K562 (cell line): ENCODE measurements at regions not wholly inside any gene's neighbourhood (a gene's known extent, or its start where the extent isn't known, plus 50 kb on each side); places are given as distances from the start of the nearest gene placed in this dataset.

Source experiments
- ATAC-seq: fragments of 200-7000 bp; cut with Tn5 transposase; 3 replicates; pipeline ENCODE4 v1.9.1; 2020; ENCODE audit warnings: moderate library complexity
- BruUV-seq: library from RNA; stranded (reverse); fragments of 400-500 nt; replicated peaks from 2 replicates; lab custom pipeline; 2021; lab: Mats Ljungman, UMichigan
- CTCF ChIA-PET: fragments of 300-600 bp; formaldehyde crosslinking; extraction: SDS; loops from one replicate; lab custom pipeline; 2021; ENCODE audit warnings: low intra/inter-chr PET ratio; lab: Yijun Ruan, JAX
- POLR2A ChIA-PET: fragments of 300-600, 350-650 bp; sonication (Branson Sonifier 250); formaldehyde crosslinking; extraction: SDS; loops from one replicate; lab custom pipeline; 2021; ENCODE audit warnings: antibody characterized with exemption, inconsistent platforms; lab: Yijun Ruan, JAX
- DNase-seq, 4 experiments: peaks; one replicate each; pipeline versions ENCODE4 v3.0.0 to v3.0.0-alpha.2; 2011 to 2018; ENCODE audit warnings: low spot score in 3 of 4, mixed read lengths in 3 of 4; ENCODE audit errors: extremely low read depth in 1 of 4
- FAIRE-seq: peaks from 2 replicates; lab custom pipeline; 2011; peaks lifted over from hg19 to GRCh38; lab: Jason Lieb, UNC
- H2AFZ ChIP-seq: 2 replicates; pipeline ENCODE4 v1.6.0; 2011; ENCODE audit warnings: low read depth, low read length, control low read depth, inconsistent platforms
- H3K27ac ChIP-seq: fragments of 200-600 bp; 3 replicates; pipeline ENCODE4 v1.8.0; 2011; ENCODE audit warnings: low read depth, mild to moderate bottlenecking, control low read depth, inconsistent platforms, low read length, moderate library complexity, mixed read lengths; ENCODE audit errors: extremely low read depth
- H3K27me3 ChIP-seq, 2 experiments: fragments of 300-600 bp in 1 of 2; 2 replicates in 1 of 2; 3 replicates in 1 of 2; pipeline versions ENCODE4 v1.6.0 to v1.8.0; 2011; ENCODE audit warnings: inconsistent platforms in 2 of 2, low read length in 2 of 2, mild to moderate bottlenecking in 1 of 2, mixed read lengths in 1 of 2, moderate library complexity in 1 of 2; ENCODE audit not compliant: control insufficient read depth in 2 of 2, insufficient read depth in 2 of 2
- H3K36me3 ChIP-seq: fragments of 300-600 bp; 3 replicates; pipeline ENCODE4 v1.8.0; 2011; ENCODE audit warnings: mild to moderate bottlenecking, low read length, inconsistent platforms; ENCODE audit not compliant: control insufficient read depth, insufficient read depth
- H3K4me1 ChIP-seq, 2 experiments: fragments of 200-600 bp in 1 of 2; replicated peaks in 1 of 2; 2 replicates in 1 of 2; 3 replicates in 1 of 2; pipeline versions ENCODE4 v1.5.1 to v1.8.0; 2011; ENCODE audit warnings: inconsistent platforms in 2 of 2, low read length in 2 of 2, mild to moderate bottlenecking in 1 of 2, mixed read lengths in 1 of 2, moderate library complexity in 1 of 2; ENCODE audit not compliant: control insufficient read depth in 2 of 2, insufficient read depth in 2 of 2
- H3K4me2 ChIP-seq: 2 replicates; pipeline ENCODE4 v1.6.1; 2011; ENCODE audit warnings: low read length, control low read depth, inconsistent platforms, mixed read lengths; ENCODE audit not compliant: insufficient read depth
- H3K4me3 ChIP-seq: fragments of 200-600 bp; sonication (generic), shearing (Covaris generic); 2 replicates; pipeline ENCODE4 v1.5.1; 2016; ENCODE audit warnings: control low read depth, inconsistent platforms
- H3K79me2 ChIP-seq: fragments of 200-600 bp; 3 replicates; pipeline ENCODE4 v1.8.0; 2011; ENCODE audit warnings: low read length, inconsistent platforms; ENCODE audit not compliant: control insufficient read depth, insufficient read depth
- H3K9ac ChIP-seq, 2 experiments: 2 replicates each; pipeline versions ENCODE4 v1.6.0 to v1.6.1; 2011; ENCODE audit warnings: low read depth in 2 of 2, low read length in 2 of 2, control low read depth in 1 of 2, inconsistent platforms in 1 of 2, mild to moderate bottlenecking in 1 of 2, mixed read lengths in 1 of 2; ENCODE audit not compliant: insufficient read depth in 1 of 2
- H3K9me1 ChIP-seq: one replicate; pipeline ENCODE4 v1.6.0; 2011; ENCODE audit warnings: inconsistent platforms, mild to moderate bottlenecking, low read length, moderate library complexity; ENCODE audit not compliant: control insufficient read depth, insufficient read depth
- H3K9me3 ChIP-seq: replicated peaks from 2 replicates; pipeline ENCODE4 v1.5.1; 2011; ENCODE audit warnings: low read depth, low read length, inconsistent platforms; ENCODE audit not compliant: control insufficient read depth, insufficient read depth
- H4K20me1 ChIP-seq: replicated peaks from 2 replicates; pipeline ENCODE4 v1.6.1; 2011; ENCODE audit warnings: low read length, inconsistent platforms, mixed read lengths; ENCODE audit not compliant: control insufficient read depth, insufficient read depth
- ATF3 ChIP-seq, 2 experiments: fragments of 450-650 bp in 1 of 2; sonication (generic) in 1 of 2; formaldehyde crosslinking in 1 of 2; IDR thresholded peaks in 1 of 2; conservative IDR thresholded peaks in 1 of 2; 2 replicates each; pipeline versions ENCODE4 v1.6.1 to v1.8.1; 2016 to 2023; ENCODE audit warnings: mild to moderate bottlenecking in 2 of 2, moderate library complexity in 2 of 2, inconsistent platforms in 1 of 2, missing genetic modification reagents in 1 of 2
- CEBPG ChIP-seq, 3 experiments: fragments of 200-800 bp in 1 of 3; sonication (Bioruptor generic) in 1 of 3; sonication (generic) in 1 of 3; formaldehyde crosslinking in 1 of 3; IDR thresholded peaks in 2 of 3; conservative IDR thresholded peaks in 1 of 3; 2 replicates each; pipeline versions ENCODE4 v1.6.1 to v1.8.0; 2016 to 2022; ENCODE audit warnings: missing compliant biosample characterization in 2 of 3, missing genetic modification characterization in 2 of 3, mild to moderate bottlenecking in 1 of 3, missing genetic modification reagents in 1 of 3
- NFE2L1 ChIP-seq: fragments of 450-650 bp; IDR thresholded peaks from 2 replicates; pipeline ENCODE4 v1.6.1; 2016; ENCODE audit warnings: missing genetic modification characterization, low read depth, mild to moderate bottlenecking, missing compliant biosample characterization, moderate library complexity, borderline replicate concordance
- WGBS: fragments of 100-300 bp; shearing (Covaris generic); methylation state at CpG from one replicate; pipeline ENCODE4 v1.1.6; 2016; ENCODE audit warnings: low coverage, mixed read lengths; ENCODE audit not compliant: insufficient coverage; ENCODE audit errors: missing lambda C conversion rate; 5-methylcytosine and 5-hydroxymethylcytosine counted together
- in situ Hi-C: fragments of 300-500 bp; cut with MboI; formaldehyde crosslinking; loops from 4 replicates; pipeline ENCODE4 v1.15.0; 2018; ENCODE audit warnings: inconsistent platforms, mixed read lengths
- intact Hi-C: fragments of 100-400 bp; cut with micrococcal nuclease; formaldehyde crosslinking; loops from 2 replicates; pipeline ENCODE4 v1.14.2; 2022

GRCh38 chr20:52008874-52009273 lies 182.7 kb downstream of the ZFP64 start:
- Histone ChIP-seq H3K4me2 (no peak overlapping the region), H4K20me1 (no peaks in the 10 kb centered on the region)
- POLR2A ChIA-PET: no interaction called here
- WGBS: 1% methylated on average over 6 of the region's 6 CpGs
- TF ChIP-seq CEBPG (CRISPR knock-in tag; IDR thresholded peaks at IDR 0.05) (0 out of 2 replicates have a peak, but pooled peaks have one; percentile 9), CEBPG (tag; conservative IDR thresholded peaks at IDR 0.05 in 1 of 2, IDR thresholded peaks at IDR 0.05 in 1 of 2) (peak in 1 of 2 experiments; percentile 58; a peak in 2 of 4 replicates), NFE2L1 (tag) (no peak), ATF3 (IDR thresholded peaks at IDR 0.05) (peak; percentile 56), ATF3 (CRISPR knock-in tag; conservative IDR thresholded peaks at IDR 0.05) (no peak)
- TF ChIP-seq, all 486 proteins: peak for 2
- in situ Hi-C loops: no loop called here
- ATAC-seq: no peak
- intact Hi-C loops: no loop called here
- Histone ChIP-seq H3K27ac (no peak overlapping the region), H3K27me3 (peaks cover 2 to 8% of the 10 kb centered on the region in 2 experiments; a peak in 2 of 5 replicates), H3K9me1 (no peaks in the 10 kb centered on the region), H3K79me2 (no peaks in the 10 kb centered on the region), H2AFZ (no peak overlapping the region), H3K4me3 (no peak overlapping the region), H3K36me3 (no peaks in the 10 kb centered on the region), H3K4me1 (no peaks in the 10 kb centered on the region), H3K9ac (no peak overlapping the region), H3K9me3 (peaks cover 2% of the 10 kb centered on the region)
- no peak for DNase-seq
- FAIRE-seq: peak; percentile 59
- BruUV-seq: no TSS peak
- CTCF ChIA-PET: no interaction called here
